Activated CD8-positive, alpha-beta memory T cell treated with anti-CD3 and anti-CD28 coated beads, Interleukin-2, amount 50 U/mL, for 24 hours (primary cell): ENCODE measurements at regions not wholly inside any gene's neighbourhood (a gene's known extent, or its start where the extent isn't known, plus 50 kb on each side); places are given as distances from the start of the nearest gene placed in this dataset.

Source experiments
- DNase-seq: peaks from one replicate; pipeline ENCODE4 v3.0.0-alpha.2; 2020; ENCODE audit errors: extremely low read depth

DNA sequence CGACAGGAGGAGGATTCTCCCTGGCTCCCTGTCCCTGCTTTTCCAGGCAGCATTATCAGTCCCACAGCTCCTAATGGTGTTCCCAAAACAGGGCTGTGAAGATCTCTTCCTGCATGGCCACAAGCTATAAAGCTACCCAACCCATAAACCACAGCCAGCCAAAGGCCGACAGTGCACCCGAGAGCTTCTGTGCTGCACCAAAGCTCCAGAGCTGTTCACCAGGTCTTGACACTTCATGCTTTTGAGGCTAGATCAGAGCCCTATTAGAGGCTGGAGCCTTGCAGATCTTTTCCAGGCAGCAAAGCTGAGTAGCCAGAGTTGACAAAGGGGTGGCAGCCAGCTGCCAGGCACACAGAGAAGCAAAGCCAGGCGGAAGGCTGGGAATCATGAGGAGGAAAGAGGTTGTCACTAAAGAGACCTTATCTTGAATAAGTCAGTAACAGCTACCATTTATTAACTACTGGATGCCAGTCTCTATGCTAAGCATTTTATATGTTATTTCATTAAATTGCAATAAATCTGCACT, 180.4 kb downstream of the KATNAL1 start:
- no peak for DNase-seq

DNA sequence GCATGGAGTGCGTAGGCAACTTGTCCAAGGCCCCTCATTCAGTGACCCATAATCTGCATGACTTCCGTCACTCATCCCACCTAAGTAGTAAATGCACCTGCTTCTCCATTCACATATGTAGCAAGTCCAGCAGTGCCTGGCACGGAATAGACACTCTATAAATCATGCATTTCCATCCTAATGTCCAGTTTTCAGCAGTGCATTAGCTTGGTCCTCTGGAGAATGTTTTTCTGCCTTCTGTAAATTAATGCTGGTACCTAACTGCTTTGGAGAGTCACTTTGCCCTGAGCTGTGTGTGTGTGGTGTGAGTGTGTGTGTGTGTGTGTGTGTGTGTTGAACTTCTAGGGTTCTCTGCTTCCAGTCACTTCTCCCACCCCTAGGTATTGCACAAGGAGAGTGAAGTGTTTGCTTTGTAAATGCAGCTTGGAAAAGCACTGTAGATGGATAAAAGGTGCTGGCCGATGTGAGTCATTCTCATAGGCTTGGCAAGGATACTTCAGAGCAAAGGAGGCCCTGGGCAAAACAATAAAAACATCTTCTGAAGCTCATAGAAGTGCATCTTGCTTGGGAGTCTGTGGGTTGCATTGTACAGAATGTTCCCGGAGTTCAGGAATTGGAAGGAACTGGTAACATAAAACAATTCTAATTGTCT, 181.8 kb downstream of the KATNAL1 start:
- no peak for DNase-seq

DNA sequence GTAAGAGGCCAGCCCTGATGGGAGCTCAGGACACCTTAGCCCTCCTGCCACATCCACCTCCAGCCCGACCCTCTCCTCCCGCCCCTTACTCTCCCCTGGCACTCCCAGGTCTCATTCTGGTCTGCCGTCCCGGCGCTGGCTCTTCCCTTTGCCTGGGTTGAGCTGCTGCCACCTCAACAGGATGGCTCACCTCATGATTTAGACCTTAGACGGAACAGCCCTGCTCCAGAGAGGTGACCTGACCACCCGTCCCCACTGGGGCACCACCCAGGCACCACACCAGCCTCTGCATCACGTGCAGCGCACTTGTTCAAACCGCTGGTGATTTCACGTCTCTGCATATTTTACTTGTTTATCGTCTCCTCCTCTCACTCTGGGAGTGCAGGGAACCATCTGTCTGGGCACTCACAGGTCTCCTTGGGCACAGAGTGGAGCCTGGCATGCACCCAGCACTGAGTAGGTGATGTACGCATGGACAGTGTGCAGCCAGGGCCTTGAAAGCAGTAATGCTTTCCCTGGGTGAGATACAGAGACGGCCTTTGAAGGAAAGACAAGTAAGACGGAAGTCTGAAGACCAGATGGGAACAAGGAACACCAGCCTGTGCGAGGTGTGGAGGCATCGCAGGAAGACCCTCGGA, 183.1 kb downstream of the KATNAL1 start:
- no peak for DNase-seq

- no peak for DNase-seq
These were observed 183.8 kb downstream of the KATNAL1 start for GRCh38 chr13:30123575-30123974.

- DNase-seq: no peak
These were observed 185.7 kb downstream of the KATNAL1 start for GRCh38 chr13:30121666-30122065.

DNA sequence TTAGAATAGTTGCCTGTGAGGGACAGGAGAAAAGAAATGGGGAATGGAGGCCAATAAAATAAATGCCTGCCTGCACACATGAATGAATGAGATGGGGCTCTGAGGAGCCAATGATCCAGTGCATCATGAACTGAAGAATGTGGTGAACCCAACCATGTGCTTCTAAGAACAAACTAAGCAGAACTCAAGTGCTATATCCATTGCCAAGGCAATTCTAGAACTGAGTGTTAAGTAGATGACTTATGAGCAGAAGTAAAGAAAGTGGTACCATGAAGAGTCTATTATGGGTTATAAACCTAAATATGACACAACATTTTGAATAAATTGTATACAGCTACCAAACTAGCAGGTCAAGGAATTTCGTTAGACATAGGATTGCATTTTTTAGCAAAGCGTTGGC, 186.1 kb downstream of the KATNAL1 start:
- no peak for DNase-seq

- no peak for DNase-seq
These were observed 187.1 kb downstream of the KATNAL1 start for GRCh38 chr13:30120133-30120822.

DNA sequence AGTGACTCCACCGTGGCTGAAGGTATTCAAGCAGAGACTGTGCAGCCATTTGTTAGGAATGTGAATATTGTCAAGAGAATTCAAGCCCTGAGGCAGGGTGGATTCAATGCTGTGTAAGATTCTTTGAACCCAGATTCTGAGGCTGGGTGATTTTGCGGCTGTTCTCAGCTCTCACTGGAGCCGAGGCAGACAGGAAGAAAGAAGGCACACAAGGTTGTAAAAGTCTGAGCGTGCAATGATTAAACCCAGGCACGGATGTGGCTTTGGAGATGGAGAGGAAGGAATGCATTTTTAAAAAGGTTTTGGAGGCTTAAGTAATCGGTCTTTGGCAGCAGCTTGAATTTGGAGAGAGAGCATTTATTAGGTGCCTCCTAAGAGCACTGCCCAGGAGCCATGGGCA, 187.9 kb downstream of the KATNAL1 start:
- no peak for DNase-seq

- no peak for DNase-seq
These were observed 191.0 kb downstream of the KATNAL1 start for GRCh38 chr13:30116379-30116778.

- no peak for DNase-seq
These were observed 192.1 kb downstream of the KATNAL1 start for GRCh38 chr13:30115257-30115600.

DNA sequence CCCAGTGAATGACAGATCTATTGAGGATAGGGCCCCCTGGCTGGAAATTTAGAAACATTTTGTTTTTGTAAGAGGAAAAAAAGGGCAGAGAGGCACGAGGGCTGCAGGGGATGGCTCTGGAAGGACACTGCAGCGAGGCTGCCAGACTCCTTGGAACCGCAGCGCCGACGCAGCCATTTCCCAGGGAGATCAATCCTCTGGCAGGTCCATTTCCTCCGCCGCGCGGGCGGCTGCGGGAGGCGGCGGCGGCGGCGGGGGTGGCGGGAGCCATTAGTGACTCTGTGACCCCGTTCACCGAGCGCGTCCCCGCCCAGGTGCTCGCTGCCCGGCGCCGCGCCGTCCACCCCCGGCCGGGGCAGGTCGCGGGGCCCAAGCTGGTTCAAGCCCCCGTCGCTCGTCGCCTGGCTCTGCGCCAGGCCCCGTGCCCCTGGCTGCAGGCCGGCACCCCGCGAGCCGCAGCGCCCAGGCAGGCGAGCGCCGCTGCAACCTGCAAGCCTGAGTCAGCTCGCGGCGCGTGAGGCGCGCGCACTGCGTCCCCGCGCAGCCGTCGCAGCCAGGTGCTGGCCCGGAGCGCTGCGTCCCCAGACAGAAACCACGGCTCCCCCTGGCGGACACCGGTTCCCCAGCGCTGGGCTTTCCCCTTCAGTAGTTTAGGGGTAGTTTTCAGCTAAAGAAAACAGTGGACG, 192.6 kb downstream of the KATNAL1 start:
- DNase-seq: peak; percentile 76

- DNase-seq: no peak
These were observed 193.3 kb downstream of the KATNAL1 start for GRCh38 chr13:30113983-30114570.

DNA sequence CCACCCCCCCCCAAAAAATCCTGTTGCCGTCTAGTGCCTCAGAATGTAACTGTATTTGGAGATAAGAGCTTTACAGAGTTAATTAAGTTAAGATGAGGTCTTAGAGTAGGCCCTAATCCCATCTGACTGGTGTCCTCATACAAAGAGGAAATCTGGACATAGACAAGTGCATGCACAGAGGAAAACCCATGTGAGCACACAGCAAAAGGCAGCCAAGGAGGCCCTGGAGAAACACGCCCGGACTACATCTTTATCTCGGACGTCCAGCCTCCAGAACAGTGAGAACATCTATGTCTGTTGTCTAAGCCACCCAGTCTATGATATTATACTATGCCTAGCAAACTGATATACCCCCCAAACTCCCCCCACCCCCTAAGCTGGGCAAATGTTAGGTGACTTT, 193.8 kb downstream of the KATNAL1 start:
- DNase-seq: no peak

GRCh38 chr13:30112602-30113435, 194.5 kb downstream of the KATNAL1 start:
- DNase-seq: peak; percentile 39

DNA sequence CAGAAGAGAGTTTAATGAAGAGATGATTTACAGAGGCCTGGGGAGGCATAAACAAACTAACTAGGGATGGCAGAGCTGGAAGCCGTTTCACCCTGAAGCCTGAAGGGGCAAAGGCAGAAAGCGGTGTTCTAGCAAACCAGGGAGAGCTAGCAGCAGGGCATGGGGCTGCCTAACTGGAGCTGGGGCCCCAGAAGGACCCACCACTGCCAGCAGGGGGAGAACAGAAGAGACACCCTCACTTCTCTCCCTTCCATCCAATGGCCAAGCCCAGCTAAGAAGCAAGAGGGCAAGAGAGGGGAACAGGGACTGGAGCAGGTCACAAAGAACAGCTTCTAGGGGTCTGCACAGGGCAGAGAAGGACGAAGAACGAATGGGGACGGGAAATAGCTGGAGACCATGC, 195.5 kb downstream of the KATNAL1 start:
- no peak for DNase-seq

- no peak for DNase-seq
These were observed 196.9 kb downstream of the KATNAL1 start for GRCh38 chr13:30110301-30111070.

GRCh38 chr13:30109471-30110135, 197.7 kb downstream of the KATNAL1 start:
- no peak for DNase-seq

GRCh38 chr13:30108913-30109237, 198.5 kb downstream of the KATNAL1 start:
- DNase-seq: no peak

DNA sequence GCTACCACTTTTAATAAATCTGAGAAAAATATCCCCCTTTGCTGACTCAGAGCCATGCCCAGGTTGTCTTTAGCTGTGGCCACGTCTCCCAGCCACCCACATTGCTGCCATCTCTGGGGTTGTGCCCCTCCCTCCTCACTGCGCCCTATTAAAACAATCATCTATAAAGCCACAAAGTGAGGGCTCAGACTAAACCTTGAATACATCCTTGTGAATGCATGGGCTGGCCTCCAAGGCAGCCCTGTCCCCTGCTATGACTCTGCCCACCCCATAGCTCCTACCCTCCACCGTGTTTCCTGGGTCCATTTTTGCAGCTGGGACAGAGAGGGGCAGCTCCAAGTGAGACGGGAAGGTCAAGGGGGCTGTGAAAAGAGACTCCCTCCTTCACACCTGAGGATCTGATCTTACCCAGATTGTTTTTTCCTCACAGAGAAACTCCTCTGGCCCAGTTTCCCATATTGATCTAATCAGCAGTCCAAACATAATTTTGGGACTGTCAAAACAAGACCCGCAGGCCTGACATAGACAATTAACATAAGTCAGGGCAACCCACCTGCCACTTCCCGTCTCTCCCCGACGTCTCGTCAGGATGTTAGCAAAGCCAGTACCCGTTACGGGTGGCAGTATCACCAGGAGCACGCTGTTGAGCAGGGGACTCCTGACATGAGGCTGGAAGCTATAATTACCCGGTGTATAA, 199.0 kb downstream of the KATNAL1 start:
- DNase-seq: no peak
